ENCODE measurements at regions not wholly inside any gene's neighbourhood (a gene's known extent, or its start where the extent isn't known, plus 50 kb on each side); places are given as distances from the start of the nearest gene placed in this dataset.
A peak's percentile ranks its signal among the peaks of the same experiment; 100 is the strongest.

GRCh38 chr2:143936848-143937722, 582.8 kb downstream of the ZEB2 start:
- no peak overlapping the region for H3K27ac ChIP-seq (ENCODE audit: low read length)
- no peaks in the 10 kb centered on the region for H3K4me1 ChIP-seq (ENCODE audit: insufficient read depth, low read length)
- H3K79me2 ChIP-seq (ENCODE audit: low read length) = no peaks in the 10 kb centered on the region
- CTCF ChIA-PET = no interaction called here
- H3K4me2 ChIP-seq (ENCODE audit: low read length) = peak overlapping the region; percentile 77
- H3K9me3 ChIP-seq (ENCODE audit: low read length) = no peaks in the 10 kb centered on the region
- H3K4me3 ChIP-seq (ENCODE audit: low read length) = peak overlapping the region; percentile 59
- H3K9ac ChIP-seq (ENCODE audit: low read length) = no peak overlapping the region
- no TSS peak for BruUV-seq (replicated peaks)
- peak; percentile 45 for ATAC-seq
- H3K27me3 ChIP-seq (ENCODE audit: low read length) = no peaks in the 10 kb centered on the region
- H4K20me1 ChIP-seq (ENCODE audit: low read length) = no peaks in the 10 kb centered on the region
- no peak for TF ChIP-seq EZH2 (IDR thresholded peaks at IDR 0.05; ENCODE audit: low read length, unreplicated experiment)
- no peak for TF ChIP-seq EZH2phosphoT487 (IDR thresholded peaks at IDR 0.05; ENCODE audit: borderline replicate concordance, low read length)
- TF ChIP-seq CTCF (conservative IDR thresholded peaks at IDR 0.05; ENCODE audit: low read depth, low read length) = no peak
- H3F3A ChIP-seq (ENCODE audit: low read length, unreplicated experiment) = no peaks in the 10 kb centered on the region
- intact Hi-C loops (cut with micrococcal nuclease) = no loop called here
- no peak for DNase-seq
- POLR2A ChIA-PET (ENCODE audit: unreplicated experiment) = no interaction called here
- H3K36me3 ChIP-seq (ENCODE audit: low read depth, low read length) = no peaks in the 10 kb centered on the region
- H2AFZ ChIP-seq (ENCODE audit: low read length) = peak overlapping the region; percentile 76
- H3K9me2 ChIP-seq (replicated peaks; ENCODE audit: low read length) = no peaks in the 10 kb centered on the region

GRCh38 chr2:143936538-143936847, 583.4 kb downstream of the ZEB2 start:
- Histone ChIP-seq H3K9ac (ENCODE audit: low read length) (no peak overlapping the region), H3K9me2 (replicated peaks; ENCODE audit: low read length) (no peaks in the 10 kb centered on the region), H3K27ac (ENCODE audit: low read length) (no peak overlapping the region), H3F3A (ENCODE audit: low read length, unreplicated experiment) (no peaks in the 10 kb centered on the region), H3K9me3 (ENCODE audit: low read length) (no peaks in the 10 kb centered on the region), H2AFZ (ENCODE audit: low read length) (no peak overlapping the region), H3K27me3 (ENCODE audit: low read length) (no peaks in the 10 kb centered on the region), H3K4me1 (ENCODE audit: insufficient read depth, low read length) (no peaks in the 10 kb centered on the region), H3K4me3 (ENCODE audit: low read length) (no peak overlapping the region), H3K36me3 (ENCODE audit: low read depth, low read length) (no peaks in the 10 kb centered on the region), H3K4me2 (ENCODE audit: low read length) (no peak overlapping the region), H4K20me1 (ENCODE audit: low read length) (no peaks in the 10 kb centered on the region), H3K79me2 (ENCODE audit: low read length) (no peaks in the 10 kb centered on the region)
- no peak for ATAC-seq
- POLR2A ChIA-PET (ENCODE audit: unreplicated experiment) = no interaction called here
- intact Hi-C loops (cut with micrococcal nuclease) = no loop called here
- CTCF ChIA-PET = no interaction called here
- TF ChIP-seq CTCF (conservative IDR thresholded peaks at IDR 0.05; ENCODE audit: low read depth, low read length) (no peak), EZH2phosphoT487 (IDR thresholded peaks at IDR 0.05; ENCODE audit: borderline replicate concordance, low read length) (no peak), EZH2 (IDR thresholded peaks at IDR 0.05; ENCODE audit: low read length, unreplicated experiment) (no peak)
- no TSS peak for BruUV-seq (replicated peaks)
- no peak for DNase-seq

GRCh38 chr2:143935482-143935752, 584.5 kb downstream of the ZEB2 start:
- CTCF ChIA-PET = no interaction called here
- BruUV-seq (replicated peaks) = no TSS peak
- no peak for ATAC-seq
- no peak overlapping the region for H2AFZ ChIP-seq (ENCODE audit: low read length)
- no peaks in the 10 kb centered on the region for H3F3A ChIP-seq (ENCODE audit: low read length, unreplicated experiment)
- no peak for DNase-seq
- no peaks in the 10 kb centered on the region for H3K9me2 ChIP-seq (replicated peaks; ENCODE audit: low read length)
- H4K20me1 ChIP-seq (ENCODE audit: low read length) = no peaks in the 10 kb centered on the region
- no peak overlapping the region for H3K4me3 ChIP-seq (ENCODE audit: low read length)
- POLR2A ChIA-PET (ENCODE audit: unreplicated experiment) = no interaction called here
- no peak overlapping the region for H3K4me2 ChIP-seq (ENCODE audit: low read length)
- no peaks in the 10 kb centered on the region for H3K79me2 ChIP-seq (ENCODE audit: low read length)
- TF ChIP-seq EZH2phosphoT487 (IDR thresholded peaks at IDR 0.05; ENCODE audit: borderline replicate concordance, low read length) = no peak
- TF ChIP-seq EZH2 (IDR thresholded peaks at IDR 0.05; ENCODE audit: low read length, unreplicated experiment) = no peak
- no peak for TF ChIP-seq CTCF (conservative IDR thresholded peaks at IDR 0.05; ENCODE audit: low read depth, low read length)
- H3K9me3 ChIP-seq (ENCODE audit: low read length) = no peaks in the 10 kb centered on the region
- no peaks in the 10 kb centered on the region for H3K4me1 ChIP-seq (ENCODE audit: insufficient read depth, low read length)
- no peak overlapping the region for H3K27ac ChIP-seq (ENCODE audit: low read length)
- intact Hi-C loops (cut with micrococcal nuclease) = no loop called here
- no peak overlapping the region for H3K9ac ChIP-seq (ENCODE audit: low read length)
- H3K36me3 ChIP-seq (ENCODE audit: low read depth, low read length) = no peaks in the 10 kb centered on the region
- H3K27me3 ChIP-seq (ENCODE audit: low read length) = no peaks in the 10 kb centered on the region

All from PC-3 (cell line).